Gastrocnemius medialis (tissue), 4 donors: ENCODE measurements at regions not wholly inside any gene's neighbourhood (a gene's known extent, or its start where the extent isn't known, plus 50 kb on each side); places are given as distances from the start of the nearest gene placed in this dataset.

Source experiments
- CTCF ChIP-seq, 5 experiments: fragments of 450-650 bp in 3 of 5; fragments of 200-600 bp in 2 of 5; sonication (generic) in 2 of 5; IDR thresholded peaks in 4 of 5; conservative IDR thresholded peaks in 1 of 5; 1 replicate in 4 of 5; 2 replicates in 1 of 5; pipeline ENCODE4 v1.5.1; 2016 to 2019; ENCODE audit warnings: antibody characterized with exemption in 5 of 5, mild to moderate bottlenecking in 3 of 5, moderate library complexity in 3 of 5
- POLR2A ChIP-seq, 2 donors: fragments of 450-650 bp; IDR thresholded peaks; one replicate each; pipeline ENCODE4 v1.6.1; 2017; ENCODE audit warnings: antibody characterized with exemption in 2 of 2, mild to moderate bottlenecking in 2 of 2, moderate library complexity in 2 of 2

- TF ChIP-seq CTCF (IDR thresholded peaks at IDR 0.05 in 4 of 5, conservative IDR thresholded peaks at IDR 0.05 in 1 of 5): no peak
- no peak for TF ChIP-seq POLR2A (IDR thresholded peaks at IDR 0.05)
These were observed 565.7 kb upstream of the ZEB2 start for GRCh38 chr2:145085612-145086011.
